HG02938 (cell line): ENCODE measurements at regions not wholly inside any gene's neighbourhood (a gene's known extent, or its start where the extent isn't known, plus 50 kb on each side); places are given as distances from the start of the nearest gene placed in this dataset.
"Not testable (repeated sequence)": the region's sequence is repeated elsewhere in the genome, so short reads cannot be mapped to it uniquely, and the experiment has no call there.

ENCODE experiments used
- ATAC-seq: cut with Tn5 transposase; IDR thresholded peaks from one replicate; pipeline ENCODE4 v1.9.1; 2021; ENCODE audit warnings: mild to moderate bottlenecking, moderate library complexity; ENCODE audit not compliant: unreplicated experiment

GRCh38 chr21:14009238-14009981, 201.3 kb downstream of the LIPI start:
- not testable (repeated sequence) for ATAC-seq

GRCh38 chr21:14008436-14008835, 202.3 kb downstream of the LIPI start:
- ATAC-seq = not testable (repeated sequence)

- not testable (repeated sequence) for ATAC-seq
Measured at GRCh38 chr21:14008006-14008405, 202.7 kb downstream of the LIPI start.

GRCh38 chr21:14006144-14006543, 204.6 kb downstream of the LIPI start:
- not testable (repeated sequence) for ATAC-seq

GRCh38 chr21:13986996-13987958, 223.5 kb downstream of the LIPI start:
- ATAC-seq = not testable (repeated sequence)

GRCh38 chr21:13985865-13986863, 224.6 kb downstream of the LIPI start:
- ATAC-seq = not testable (repeated sequence)

- ATAC-seq = not testable (repeated sequence)
Measured at GRCh38 chr21:13985137-13985864, 225.5 kb downstream of the LIPI start.

GRCh38 chr21:13984728-13985127, 226.0 kb downstream of the LIPI start:
- ATAC-seq = not testable (repeated sequence)

- ATAC-seq = not testable (repeated sequence)
Measured at GRCh38 chr21:13981176-13982087, 229.3 kb downstream of the LIPI start.

- ATAC-seq = peak; percentile 94
Measured at GRCh38 chr21:13980115-13980662, 230.6 kb downstream of the LIPI start.

- not testable (repeated sequence) for ATAC-seq
Measured at GRCh38 chr21:13979608-13980007, 231.1 kb downstream of the LIPI start.

GRCh38 chr21:13974582-13974981, 236.2 kb downstream of the LIPI start:
- not testable (repeated sequence) for ATAC-seq

- ATAC-seq = not testable (repeated sequence)
Measured at GRCh38 chr21:13969853-13970252, 240.9 kb downstream of the LIPI start.

- not testable (repeated sequence) for ATAC-seq
Measured at GRCh38 chr21:13969002-13969401, 241.8 kb downstream of the LIPI start.

GRCh38 chr21:13963259-13963658, 247.5 kb downstream of the LIPI start:
- not testable (repeated sequence) for ATAC-seq

- no peak for ATAC-seq
Measured at GRCh38 chr21:13937236-13937635, 273.5 kb downstream of the LIPI start.

- ATAC-seq = not testable (repeated sequence)
Measured at GRCh38 chr21:13936033-13936937, 274.5 kb downstream of the LIPI start.
